SU-DHL-6 (cell line): ENCODE measurements at regions not wholly inside any gene's neighbourhood (a gene's known extent, or its start where the extent isn't known, plus 50 kb on each side); places are given as distances from the start of the nearest gene placed in this dataset.

ENCODE experiments used
- CTCF ChIP-seq: fragments of 200-600 bp; sonication (generic); IDR thresholded peaks from one replicate; pipeline ENCODE4 v1.5.1; 2017; ENCODE audit warnings: antibody characterized with exemption, mild to moderate bottlenecking, low read length, moderate library complexity; ENCODE audit not compliant: insufficient read depth, poor library complexity, severe bottlenecking
- EZH2phosphoT487 ChIP-seq: fragments of 200-600 bp; sonication (generic), shearing (Covaris generic); conservative IDR thresholded peaks from 2 replicates; pipeline ENCODE4 v1.6.1; 2018; ENCODE audit warnings: mild to moderate bottlenecking, antibody characterized with exemption, low read length, moderate library complexity, mixed read lengths

DNA sequence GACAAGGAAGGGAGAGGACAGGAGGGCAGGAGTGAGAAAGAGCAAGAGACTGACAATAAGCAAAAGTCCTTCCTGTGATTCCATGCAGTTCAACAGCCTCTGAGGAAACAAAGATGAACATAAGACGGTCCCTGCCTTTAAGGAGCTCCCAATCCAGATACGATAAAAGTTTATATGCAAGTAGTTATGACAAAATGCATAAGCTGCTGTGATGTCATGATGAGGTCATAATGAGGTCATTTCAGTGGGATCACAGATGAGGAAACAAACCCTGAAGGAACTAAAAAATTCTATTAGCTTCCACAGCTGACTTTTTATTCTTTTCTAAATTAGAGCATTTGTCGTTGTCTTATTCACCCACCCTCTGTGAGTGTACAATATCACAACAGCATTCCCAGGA is 458.5 kb upstream of the ACVR2A start:
- no peak for TF ChIP-seq CTCF
- no peak for TF ChIP-seq EZH2phosphoT487
